ENCODE measurements at regions not wholly inside any gene's neighbourhood (a gene's known extent, or its start where the extent isn't known, plus 50 kb on each side); places are given as distances from the start of the nearest gene placed in this dataset.

- 92% methylated on average over 13 of the region's 13 CpGs for WGBS (ENCODE audit: insufficient coverage)
- Histone ChIP-seq H3K9ac (ENCODE audit: low read length) (no peak overlapping the region), H3K79me2 (ENCODE audit: control insufficient read depth, insufficient read depth, low read length) (no peaks in the 10 kb centered on the region), H4K20me1 (ENCODE audit: control insufficient read depth, insufficient read depth, low read length, poor library complexity, severe bottlenecking) (no peaks in the 10 kb centered on the region), H3K4me1 (ENCODE audit: control insufficient read depth in 2 of 2, insufficient read depth in 2 of 2, low read length in 2 of 2) (no peaks in the 10 kb centered on the region), H3K27ac (ENCODE audit: low read length in 2 of 2) (no peak overlapping the region), H3K4me2 (replicated peaks; ENCODE audit: low read depth, low read length, poor library complexity, severe bottlenecking) (no peak overlapping the region), H2AFZ (ENCODE audit: insufficient read depth, low read depth, low read length, poor library complexity, severe bottlenecking) (no peak overlapping the region), H3K9me3 (ENCODE audit: control extremely low read depth in 1 of 3, control insufficient read depth in 2 of 3, insufficient read depth in 1 of 3, low read length in 2 of 3) (peaks cover 0 to 14% (median 6%) of the 10 kb centered on the region in 3 donors), H3K4me3 (ENCODE audit: control extremely low read depth in 1 of 5, extremely low read depth in 1 of 5, insufficient read depth in 1 of 5, low read depth in 2 of 5, low read length in 4 of 5) (no peak overlapping the region), H3K36me3 (replicated peaks in 1 of 2; ENCODE audit: control extremely low read depth in 1 of 2, control insufficient read depth in 1 of 2, extremely low read depth in 1 of 2, insufficient read depth in 2 of 2, low read length in 1 of 2) (no peaks in the 10 kb centered on the region), H3K27me3 (replicated peaks in 1 of 4; ENCODE audit: control extremely low read depth in 1 of 4, control insufficient read depth in 3 of 4, insufficient read depth in 4 of 4, low read length in 3 of 4) (peaks cover 0 to 8% (median 0%) of the 10 kb centered on the region in 4 experiments)
- H3K4me3 Mint-ChIP-seq = no peak overlapping the region
- H3K4me1 Mint-ChIP-seq = no peaks in the 10 kb centered on the region
- ATAC-seq (ENCODE audit: low read depth) = no peak
- TF ChIP-seq EZH2 (IDR thresholded peaks at IDR 0.05; ENCODE audit: borderline replicate concordance, insufficient read depth, low read depth, low read length, poor library complexity, severe bottlenecking) (no peak), CTCF (IDR thresholded peaks at IDR 0.05) (no peak)
- H3K27me3 Mint-ChIP-seq = peaks cover 24% of the 10 kb centered on the region
- ChIA-PET POLR2A (no interaction called here), CTCF (no interaction called here)
- no peak overlapping the region for H3K27ac Mint-ChIP-seq
- no peak for DNase-seq
- intact Hi-C loops (cut with micrococcal nuclease) = no loop called here
- peaks cover 7% of the 10 kb centered on the region for H3K9me3 Mint-ChIP-seq (ENCODE audit: insufficient read depth)
Measured at GRCh38 chr22:48380016-48380665, 1447.5 kb downstream of the BRD1 start.

- no peaks in the 10 kb centered on the region for H4K20me1 ChIP-seq (ENCODE audit: control insufficient read depth, insufficient read depth, low read length, poor library complexity, severe bottlenecking)
- DNase-seq (no peak), ATAC-seq (ENCODE audit: low read depth) (no peak)
- H3K9ac ChIP-seq (ENCODE audit: low read length) = no peak overlapping the region
- H3K27ac ChIP-seq (ENCODE audit: low read length in 2 of 2) = no peak overlapping the region
- no peak for TF ChIP-seq EZH2 (IDR thresholded peaks at IDR 0.05; ENCODE audit: borderline replicate concordance, insufficient read depth, low read depth, low read length, poor library complexity, severe bottlenecking)
- TF ChIP-seq CTCF (IDR thresholded peaks at IDR 0.05) = no peak
- H3K79me2 ChIP-seq (ENCODE audit: control insufficient read depth, insufficient read depth, low read length) = no peaks in the 10 kb centered on the region
- H3K27me3 Mint-ChIP-seq = peaks cover 28% of the 10 kb centered on the region
- H3K4me3 Mint-ChIP-seq = no peak overlapping the region
- H3K36me3 ChIP-seq (replicated peaks in 1 of 2; ENCODE audit: control extremely low read depth in 1 of 2, control insufficient read depth in 1 of 2, extremely low read depth in 1 of 2, insufficient read depth in 2 of 2, low read length in 1 of 2) = no peaks in the 10 kb centered on the region
- H3K4me3 ChIP-seq (ENCODE audit: control extremely low read depth in 1 of 5, extremely low read depth in 1 of 5, insufficient read depth in 1 of 5, low read depth in 2 of 5, low read length in 4 of 5) = no peak overlapping the region
- 93% methylated on average over 9 of the region's 13 CpGs for WGBS (ENCODE audit: insufficient coverage)
- H3K9me3 Mint-ChIP-seq (ENCODE audit: insufficient read depth) = peaks cover 2% of the 10 kb centered on the region
- ChIA-PET POLR2A (no interaction called here), CTCF (no interaction called here)
- peaks cover 0 to 14% (median 3%) of the 10 kb centered on the region in 3 donors for H3K9me3 ChIP-seq (ENCODE audit: control extremely low read depth in 1 of 3, control insufficient read depth in 2 of 3, insufficient read depth in 1 of 3, low read length in 2 of 3)
- H3K4me1 Mint-ChIP-seq = no peaks in the 10 kb centered on the region
- H2AFZ ChIP-seq (ENCODE audit: insufficient read depth, low read depth, low read length, poor library complexity, severe bottlenecking) = no peak overlapping the region
- no peak overlapping the region for H3K4me2 ChIP-seq (replicated peaks; ENCODE audit: low read depth, low read length, poor library complexity, severe bottlenecking)
- intact Hi-C loops (cut with micrococcal nuclease) = no loop called here
- no peak overlapping the region for H3K27ac Mint-ChIP-seq
- H3K4me1 ChIP-seq (ENCODE audit: control insufficient read depth in 2 of 2, insufficient read depth in 2 of 2, low read length in 2 of 2) = no peaks in the 10 kb centered on the region
- peaks cover 0 to 8% (median 0%) of the 10 kb centered on the region in 4 experiments for H3K27me3 ChIP-seq (replicated peaks in 1 of 4; ENCODE audit: control extremely low read depth in 1 of 4, control insufficient read depth in 3 of 4, insufficient read depth in 4 of 4, low read length in 3 of 4)
Measured at GRCh38 chr22:48379371-48379770, 1448.3 kb downstream of the BRD1 start.
